RWPE1 (cell line): ENCODE measurements at regions not wholly inside any gene's neighbourhood (a gene's known extent, or its start where the extent isn't known, plus 50 kb on each side); places are given as distances from the start of the nearest gene placed in this dataset.

Experiments
- CTCF ChIA-PET: fragments of 350-600 bp; sonication (Branson Sonifier 250); formaldehyde crosslinking; extraction: SDS; loops from one replicate; lab custom pipeline; 2021; lab: Yijun Ruan, JAX
- POLR2A ChIA-PET: fragments of 400-600 bp; formaldehyde crosslinking; extraction: SDS; loops from one replicate; lab custom pipeline; 2020; ENCODE audit warnings: antibody characterized with exemption; ENCODE audit not compliant: low non-redundant PET; lab: Yijun Ruan, JAX
- DNase-seq: peaks from one replicate; pipeline ENCODE4 v3.0.0; 2012; ENCODE audit warnings: low spot score
- H3K27ac ChIP-seq: fragments of 450-650 bp; 2 replicates; pipeline ENCODE4 v1.5.1; 2017
- TF ChIP-seq, protein P1 (sequence below): fragments of 450-650 bp; conservative IDR thresholded peaks from 2 replicates; pipeline ENCODE4 v1.5.1; 2017; ENCODE audit warnings: low read depth, mild to moderate bottlenecking

GRCh38 chr6:11292091-11292490 is 59.6 kb upstream of the NEDD9 start:
- no peak overlapping the region for H3K27ac ChIP-seq
- no peak for DNase-seq
- CTCF ChIA-PET: no interaction called here
- TF ChIP-seq, protein P1, sequence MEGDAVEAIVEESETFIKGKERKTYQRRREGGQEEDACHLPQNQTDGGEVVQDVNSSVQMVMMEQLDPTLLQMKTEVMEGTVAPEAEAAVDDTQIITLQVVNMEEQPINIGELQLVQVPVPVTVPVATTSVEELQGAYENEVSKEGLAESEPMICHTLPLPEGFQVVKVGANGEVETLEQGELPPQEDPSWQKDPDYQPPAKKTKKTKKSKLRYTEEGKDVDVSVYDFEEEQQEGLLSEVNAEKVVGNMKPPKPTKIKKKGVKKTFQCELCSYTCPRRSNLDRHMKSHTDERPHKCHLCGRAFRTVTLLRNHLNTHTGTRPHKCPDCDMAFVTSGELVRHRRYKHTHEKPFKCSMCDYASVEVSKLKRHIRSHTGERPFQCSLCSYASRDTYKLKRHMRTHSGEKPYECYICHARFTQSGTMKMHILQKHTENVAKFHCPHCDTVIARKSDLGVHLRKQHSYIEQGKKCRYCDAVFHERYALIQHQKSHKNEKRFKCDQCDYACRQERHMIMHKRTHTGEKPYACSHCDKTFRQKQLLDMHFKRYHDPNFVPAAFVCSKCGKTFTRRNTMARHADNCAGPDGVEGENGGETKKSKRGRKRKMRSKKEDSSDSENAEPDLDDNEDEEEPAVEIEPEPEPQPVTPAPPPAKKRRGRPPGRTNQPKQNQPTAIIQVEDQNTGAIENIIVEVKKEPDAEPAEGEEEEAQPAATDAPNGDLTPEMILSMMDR: no peak
- POLR2A ChIA-PET: no interaction called here

DNA sequence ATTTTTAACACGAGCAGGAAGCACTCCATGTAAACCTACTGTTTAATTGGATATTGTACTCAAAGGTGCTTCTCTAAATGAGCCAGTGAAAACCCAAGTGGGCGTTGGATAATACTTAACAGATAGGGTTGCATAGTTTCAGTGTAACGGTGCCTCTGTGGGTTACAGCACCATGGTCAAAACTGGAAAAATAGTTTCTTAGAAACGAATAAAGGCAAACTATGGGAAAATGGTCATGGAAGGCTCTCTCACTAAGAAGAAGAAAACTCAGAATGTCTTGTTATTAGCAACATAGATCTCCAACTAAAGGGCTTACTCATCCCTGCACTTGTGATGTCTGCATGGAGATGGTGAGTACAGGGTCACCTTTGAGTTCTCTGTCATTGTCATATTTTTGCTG is 59.1 kb upstream of the NEDD9 start:
- no peak overlapping the region for H3K27ac ChIP-seq
- ChIA-PET CTCF (no interaction called here), POLR2A (no interaction called here)
- DNase-seq: no peak
- TF ChIP-seq, protein P1: no peak

- ChIA-PET POLR2A (no interaction called here), CTCF (no interaction called here)
- DNase-seq: no peak
- TF ChIP-seq, protein P1: no peak
- H3K27ac ChIP-seq: no peak overlapping the region
These were observed 57.6 kb upstream of the NEDD9 start for GRCh38 chr6:11290027-11290426.

GRCh38 chr6:11288065-11288464 is 55.6 kb upstream of the NEDD9 start:
- no peak overlapping the region for H3K27ac ChIP-seq
- ChIA-PET CTCF (interaction anchor here (1.1 kb wide), 1 partner anchor 195 kb away, joined by 3 read pairs; no protein-coding TSS in a partner anchor), POLR2A (no interaction called here)
- no peak for DNase-seq
- TF ChIP-seq, protein P1: no peak

DNA sequence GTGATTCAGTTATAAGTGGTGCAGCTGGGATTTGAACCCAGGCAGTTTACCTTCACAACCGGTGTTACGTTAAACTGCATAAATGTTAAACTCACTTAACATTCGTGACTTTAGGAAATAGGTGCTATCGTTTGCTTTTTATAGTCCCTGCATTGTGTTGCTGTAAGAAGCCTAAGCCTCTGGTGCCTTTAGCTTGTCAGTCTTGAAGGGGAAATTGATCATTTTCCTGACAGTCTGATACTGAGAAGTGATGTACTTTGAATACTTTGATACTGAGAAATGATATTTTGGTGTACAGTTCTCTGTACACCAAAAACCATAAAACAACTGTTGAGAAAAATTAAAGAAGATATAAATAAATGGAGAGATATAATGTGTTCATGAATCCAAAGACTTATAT is 52.5 kb upstream of the NEDD9 start:
- ChIA-PET POLR2A (no interaction called here), CTCF (no interaction called here)
- TF ChIP-seq, protein P1: no peak
- no peak for DNase-seq
- no peak overlapping the region for H3K27ac ChIP-seq

DNA sequence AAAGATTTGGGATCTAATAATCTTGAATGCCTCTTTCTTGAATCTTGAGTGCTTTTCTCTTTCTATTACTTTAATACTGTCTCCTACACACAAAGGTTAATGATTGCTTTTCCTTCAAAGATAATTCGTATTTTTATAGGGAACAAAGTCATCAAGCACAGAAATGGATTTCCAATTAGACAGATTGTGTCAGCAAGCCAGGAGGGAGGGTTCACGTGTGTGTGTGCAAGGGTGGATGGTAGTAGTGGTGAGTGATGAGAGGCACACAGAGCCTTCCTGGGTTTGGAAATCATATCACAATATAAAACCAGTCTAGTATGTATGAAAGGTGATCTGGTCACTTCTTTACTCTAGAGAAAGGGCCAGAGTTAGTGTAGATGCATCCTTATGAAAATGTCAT is 51.2 kb upstream of the NEDD9 start:
- TF ChIP-seq, protein P1: no peak
- ChIA-PET POLR2A (no interaction called here), CTCF (no interaction called here)
- H3K27ac ChIP-seq: no peak overlapping the region
- no peak for DNase-seq

DNA sequence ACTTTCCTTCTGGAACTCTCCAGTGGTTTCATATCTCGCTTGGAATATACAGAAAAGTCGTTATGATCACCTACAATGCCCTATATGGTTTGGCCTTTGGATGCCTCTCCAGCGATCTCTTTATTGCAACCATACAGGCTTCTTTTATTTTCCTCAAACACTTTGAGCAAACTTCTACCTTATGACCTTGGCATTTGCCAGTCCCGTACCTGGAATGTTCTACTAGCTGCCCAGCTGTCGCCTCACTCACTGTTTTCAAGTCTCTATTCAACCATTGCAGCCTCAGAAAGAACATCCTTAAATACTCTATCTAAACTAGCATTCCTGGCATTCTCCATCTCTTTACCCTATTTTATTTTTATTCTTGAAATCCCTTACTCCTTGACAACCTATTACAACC is 50.4 kb upstream of the NEDD9 start:
- TF ChIP-seq, protein P1: no peak
- CTCF ChIA-PET: no interaction called here
- no peak for DNase-seq
- POLR2A ChIA-PET: no interaction called here
- H3K27ac ChIP-seq: no peak overlapping the region
